H9 (cell line): ENCODE measurements at regions not wholly inside any gene's neighbourhood (a gene's known extent, or its start where the extent isn't known, plus 50 kb on each side); places are given as distances from the start of the nearest gene placed in this dataset.

Source experiments
- DNase-seq: peaks from one replicate; pipeline ENCODE4 v3.0.0-alpha.2; 2017
- H2AFZ ChIP-seq: one replicate; pipeline ENCODE4 v1.6.1; 2013; ENCODE audit warnings: mild to moderate bottlenecking, low read length, control low read depth, moderate library complexity
- H2AK5ac ChIP-seq: 2 replicates; pipeline ENCODE4 v1.6.1; 2013; ENCODE audit warnings: low read length, control low read depth, mixed read lengths; ENCODE audit not compliant: insufficient read length
- H2BK120ac ChIP-seq: one replicate; pipeline ENCODE4 v1.6.1; 2013; ENCODE audit warnings: low read depth, mild to moderate bottlenecking, low read length, control low read depth, inconsistent platforms; ENCODE audit not compliant: poor library complexity, severe bottlenecking
- H2BK12ac ChIP-seq: 2 replicates; pipeline ENCODE4 v1.6.1; 2013; ENCODE audit warnings: low read length, control low read depth, mixed read lengths, low read depth; ENCODE audit not compliant: insufficient read length
- H2BK15ac ChIP-seq: 2 replicates; pipeline ENCODE4 v1.6.1; 2013; ENCODE audit warnings: low read depth, low read length, control low read depth
- H2BK20ac ChIP-seq: one replicate; pipeline ENCODE4 v1.6.1; 2013; ENCODE audit warnings: low read depth, mild to moderate bottlenecking, low read length, control low read depth, inconsistent platforms; ENCODE audit not compliant: poor library complexity, severe bottlenecking
- H2BK5ac ChIP-seq: 2 replicates; pipeline ENCODE4 v1.6.1; 2013; ENCODE audit warnings: low read length, control low read depth, mixed read lengths; ENCODE audit not compliant: insufficient read length
- H3K14ac ChIP-seq: 2 replicates; pipeline ENCODE4 v1.6.1; 2013; ENCODE audit warnings: low read length, control low read depth; ENCODE audit not compliant: insufficient read depth
- H3K18ac ChIP-seq: 2 replicates; pipeline ENCODE4 v1.6.1; 2013; ENCODE audit warnings: low read depth, mild to moderate bottlenecking, mixed read lengths, low read length, control low read depth; ENCODE audit not compliant: insufficient read length
- H3K23ac ChIP-seq: 2 replicates; pipeline ENCODE4 v1.6.1; 2013; ENCODE audit warnings: low read length, control low read depth, mixed read lengths, low read depth; ENCODE audit not compliant: insufficient read length
- H3K23me2 ChIP-seq: 2 replicates; pipeline ENCODE4 v1.6.1; 2013; ENCODE audit warnings: low read depth, mild to moderate bottlenecking, mixed read lengths, low read length, control low read depth; ENCODE audit not compliant: insufficient read length, poor library complexity, severe bottlenecking
- H3K27ac ChIP-seq: 2 replicates; pipeline ENCODE4 v1.5.1; 2013; ENCODE audit warnings: low read length, control low read depth, mixed read lengths, low read depth; ENCODE audit not compliant: insufficient read length
- H3K27me3 ChIP-seq: 2 replicates; pipeline ENCODE4 v1.6.1; 2013; ENCODE audit warnings: low read length, control low read depth, inconsistent platforms; ENCODE audit not compliant: insufficient read depth
- H3K4ac ChIP-seq: 2 replicates; pipeline ENCODE4 v1.6.1; 2013; ENCODE audit warnings: low read depth, mild to moderate bottlenecking, control low read depth, inconsistent platforms, low read length, moderate library complexity
- H3K4me1 ChIP-seq: 2 replicates; pipeline ENCODE4 v1.6.1; 2013; ENCODE audit warnings: low read length, control low read depth, inconsistent platforms; ENCODE audit not compliant: insufficient read depth
- H3K4me2 ChIP-seq: 2 replicates; pipeline ENCODE4 v1.6.1; 2013; ENCODE audit warnings: low read length, control low read depth, mixed read lengths; ENCODE audit not compliant: insufficient read length, insufficient read depth
- H3K56ac ChIP-seq: 2 replicates; pipeline ENCODE4 v1.6.1; 2013; ENCODE audit warnings: low read depth, mild to moderate bottlenecking, mixed read lengths, low read length, control low read depth; ENCODE audit not compliant: insufficient read length
- H3K79me1 ChIP-seq: 2 replicates; pipeline ENCODE4 v1.6.1; 2013; ENCODE audit warnings: low read depth, mild to moderate bottlenecking, moderate library complexity, low read length, control low read depth, inconsistent platforms; ENCODE audit not compliant: insufficient read depth, poor library complexity, severe bottlenecking
- H3K79me2 ChIP-seq: 2 replicates; pipeline ENCODE4 v1.6.1; 2013; ENCODE audit warnings: low read length, control low read depth, inconsistent platforms; ENCODE audit not compliant: insufficient read depth
- H3K9ac ChIP-seq: 2 replicates; pipeline ENCODE4 v1.6.1; 2013; ENCODE audit warnings: low read length, control low read depth, mixed read lengths; ENCODE audit not compliant: insufficient read length; ENCODE audit errors: extremely low read depth
- H3K9me3 ChIP-seq: one replicate; pipeline ENCODE4 v1.6.1; 2013; ENCODE audit warnings: low read depth, low read length, inconsistent platforms; ENCODE audit not compliant: control insufficient read depth
- H3T11ph ChIP-seq: one replicate; pipeline ENCODE4 v1.6.1; 2013; ENCODE audit warnings: mild to moderate bottlenecking, low read length, control low read depth, inconsistent platforms
- H4K20me1 ChIP-seq: one replicate; pipeline ENCODE4 v1.6.1; 2013; ENCODE audit not compliant: control insufficient read depth, insufficient read length, insufficient read depth
- H4K5ac ChIP-seq: 2 replicates; pipeline ENCODE4 v1.6.1; 2013; ENCODE audit warnings: low read depth, mild to moderate bottlenecking, mixed read lengths, low read length, control low read depth; ENCODE audit not compliant: insufficient read length
- H4K8ac ChIP-seq: replicated peaks from 2 replicates; pipeline ENCODE4 v1.6.1; 2013; ENCODE audit warnings: low read length, control low read depth, mixed read lengths, low read depth; ENCODE audit not compliant: insufficient read length
- H4K91ac ChIP-seq: 2 replicates; pipeline ENCODE4 v1.6.1; 2013; ENCODE audit warnings: low read depth, mild to moderate bottlenecking, moderate library complexity, mixed read lengths, low read length, control low read depth; ENCODE audit not compliant: insufficient read length
- H3K27ac Mint-ChIP-seq, 3 experiments: 2 replicates in 2 of 3; 3 replicates in 1 of 3; pipeline ENCODE4 v1.8.0; 2020 to 2021; ENCODE audit warnings: mixed read lengths in 3 of 3, mild to moderate bottlenecking in 1 of 3, moderate library complexity in 1 of 3
- H3K27me3 Mint-ChIP-seq: 2 replicates; pipeline ENCODE4 v1.8.0; 2021; ENCODE audit warnings: low read depth, mild to moderate bottlenecking, moderate library complexity, mixed read lengths
- H3K36me3 Mint-ChIP-seq, 3 experiments: 2 replicates in 2 of 3; 3 replicates in 1 of 3; pipeline ENCODE4 v1.8.0; 2020 to 2021; ENCODE audit warnings: low read depth in 3 of 3, mixed read lengths in 3 of 3; ENCODE audit not compliant: insufficient read depth in 1 of 3
- H3K4me1 Mint-ChIP-seq, 2 experiments: 2 replicates each; pipeline ENCODE4 v1.8.0; 2020; ENCODE audit warnings: mixed read lengths in 2 of 2
- H3K4me3 Mint-ChIP-seq, 2 experiments: 2 replicates in 1 of 2; 3 replicates in 1 of 2; pipeline ENCODE4 v1.8.0; 2020 to 2021; ENCODE audit warnings: mild to moderate bottlenecking in 2 of 2, mixed read lengths in 2 of 2, moderate library complexity in 1 of 2
- H3K9me3 Mint-ChIP-seq, 2 experiments: 2 replicates in 1 of 2; 3 replicates in 1 of 2; pipeline ENCODE4 v1.8.0; 2020; ENCODE audit warnings: mild to moderate bottlenecking in 2 of 2, mixed read lengths in 2 of 2, moderate library complexity in 1 of 2
- CTCF ChIP-seq: fragments of 200-600 bp; sonication (generic); conservative IDR thresholded peaks from 3 replicates; pipeline ENCODE4 v1.8.0; 2021; ENCODE audit warnings: antibody characterized with exemption, mild to moderate bottlenecking
- WGBS: extraction: QIAGEN DNeasy Blood & Tissue Kit; methylation state at CpG from one replicate; pipeline ENCODE4 v1.1.7; 2013; ENCODE audit warnings: missing lambda C conversion rate, low lambda C conversion rate, mixed read lengths; ENCODE audit not compliant: insufficient read length; ENCODE audit errors: extremely low coverage; 5-methylcytosine and 5-hydroxymethylcytosine counted together

GRCh38 chrX:8864161-8864560, 63.0 kb upstream of the FAM9A start:
- H3K56ac ChIP-seq: no peak overlapping the region

More at GRCh38 chrX:8864161-8864560, 63.0 kb upstream of the FAM9A start:
- H3K9me3 Mint-ChIP-seq: peaks cover 0 to 37% of the 10 kb centered on the region in 2 experiments; a peak in 2 of 5 replicates
- Histone ChIP-seq H4K8ac (no peak overlapping the region), H3K14ac (no peak overlapping the region), H2BK15ac (no peak overlapping the region), H4K5ac (no peak overlapping the region), H3K79me1 (no peaks in the 10 kb centered on the region), H3K23me2 (no peaks in the 10 kb centered on the region), H3K9me3 (no peaks in the 10 kb centered on the region), H2BK5ac (no peak overlapping the region), H3K27me3 (no peaks in the 10 kb centered on the region), H3K9ac (no peak overlapping the region), H3T11ph (no peak overlapping the region), H3K23ac (no peak overlapping the region), H2AFZ (no peak overlapping the region), H2AK5ac (no peak overlapping the region), H3K4ac (no peak overlapping the region), H4K20me1 (no peaks in the 10 kb centered on the region), H3K79me2 (no peaks in the 10 kb centered on the region), H3K18ac (no peak overlapping the region), H2BK20ac (no peak overlapping the region), H3K4me1 (peaks cover 5% of the 10 kb centered on the region; the same call in 1 of the 2 replicates), H4K91ac (no peak overlapping the region), H2BK12ac (no peak overlapping the region), H3K4me2 (no peak overlapping the region), H2BK120ac (no peak overlapping the region), H3K27ac (no peak overlapping the region)
- H3K4me3 Mint-ChIP-seq: no peak overlapping the region
- no peaks in the 10 kb centered on the region for H3K36me3 Mint-ChIP-seq
- no CpG with 5 or more reads among the region's 5 CpGs for WGBS
- no peak for DNase-seq
- TF ChIP-seq CTCF: no peak
- H3K4me1 Mint-ChIP-seq: peaks cover 3 to 20% of the 10 kb centered on the region in 2 experiments
- H3K27ac Mint-ChIP-seq: no peak overlapping the region
- H3K27me3 Mint-ChIP-seq: peaks cover 18% of the 10 kb centered on the region
